ENCODE measurements at regions not wholly inside any gene's neighbourhood (a gene's known extent, or its start where the extent isn't known, plus 50 kb on each side); places are given as distances from the start of the nearest gene placed in this dataset.

- Histone ChIP-seq H3K9ac (ENCODE audit: low read length in 5 of 5) (no peak overlapping the region), H3K4me1 (ENCODE audit: control insufficient read depth in 5 of 5, insufficient read depth in 5 of 5, low read length in 5 of 5) (no peaks in the 10 kb centered on the region), H3K36me3 (ENCODE audit: control insufficient read depth in 5 of 5, insufficient read depth in 5 of 5, low read length in 5 of 5) (no peaks in the 10 kb centered on the region), H3K4me3 (ENCODE audit: low read depth in 1 of 5, low read length in 5 of 5) (no peak overlapping the region), H3K27ac (ENCODE audit: low read depth, low read length) (no peak overlapping the region), H3K9me3 (ENCODE audit: control insufficient read depth in 5 of 5, low read length in 5 of 5) (no peaks in the 10 kb centered on the region), H3K27me3 (ENCODE audit: control insufficient read depth in 5 of 5, insufficient read depth in 4 of 5, low read length in 5 of 5) (no peaks in the 10 kb centered on the region)
These were observed 1752.9 kb downstream of the MAT2B start for GRCh38 chr5:165258197-165258771.

GRCh38 chr5:165260426-165260825, 1755.0 kb downstream of the MAT2B start:
- Histone ChIP-seq H3K36me3 (ENCODE audit: control insufficient read depth in 5 of 5, insufficient read depth in 5 of 5, low read length in 5 of 5) (no peaks in the 10 kb centered on the region), H3K4me1 (ENCODE audit: control insufficient read depth in 5 of 5, insufficient read depth in 5 of 5, low read length in 5 of 5) (no peaks in the 10 kb centered on the region), H3K4me3 (ENCODE audit: low read depth in 1 of 5, low read length in 5 of 5) (no peak overlapping the region), H3K9me3 (ENCODE audit: control insufficient read depth in 5 of 5, low read length in 5 of 5) (no peaks in the 10 kb centered on the region), H3K27ac (ENCODE audit: low read depth, low read length) (no peak overlapping the region), H3K27me3 (ENCODE audit: control insufficient read depth in 5 of 5, insufficient read depth in 4 of 5, low read length in 5 of 5) (no peaks in the 10 kb centered on the region), H3K9ac (ENCODE audit: low read length in 5 of 5) (no peak overlapping the region)

DNA sequence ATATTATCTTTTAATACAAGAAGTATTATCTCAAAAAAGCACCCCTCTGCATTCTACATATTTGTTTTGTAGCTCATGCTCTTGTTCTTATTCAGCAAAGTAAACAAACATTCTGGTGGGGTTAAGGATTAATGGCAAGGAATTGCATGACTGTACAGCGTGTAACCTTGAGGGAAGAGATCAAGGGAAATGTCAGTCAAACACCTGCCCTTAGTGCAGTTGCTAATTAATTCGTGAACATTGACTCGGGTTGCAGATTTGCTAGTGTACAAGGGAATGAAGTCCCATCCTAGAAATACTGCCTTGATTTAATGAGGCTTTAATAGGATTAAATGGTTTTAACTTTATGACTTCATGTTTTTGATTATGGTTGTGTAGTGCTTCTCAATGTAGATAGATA, 1758.1 kb downstream of the MAT2B start:
- H3K36me3 ChIP-seq (ENCODE audit: control insufficient read depth in 5 of 5, insufficient read depth in 5 of 5, low read length in 5 of 5): no peaks in the 10 kb centered on the region
- H3K9ac ChIP-seq (ENCODE audit: low read length in 5 of 5): no peak overlapping the region
- no peaks in the 10 kb centered on the region for H3K9me3 ChIP-seq (ENCODE audit: control insufficient read depth in 5 of 5, low read length in 5 of 5)
- no peak overlapping the region for H3K27ac ChIP-seq (ENCODE audit: low read depth, low read length)
- H3K27me3 ChIP-seq (ENCODE audit: control insufficient read depth in 5 of 5, insufficient read depth in 4 of 5, low read length in 5 of 5): no peaks in the 10 kb centered on the region
- H3K4me3 ChIP-seq (ENCODE audit: low read depth in 1 of 5, low read length in 5 of 5): no peak overlapping the region
- no peaks in the 10 kb centered on the region for H3K4me1 ChIP-seq (ENCODE audit: control insufficient read depth in 5 of 5, insufficient read depth in 5 of 5, low read length in 5 of 5)

GRCh38 chr5:165266939-165267338, 1761.5 kb downstream of the MAT2B start:
- Histone ChIP-seq H3K4me3 (ENCODE audit: low read depth in 1 of 5, low read length in 5 of 5) (no peak overlapping the region), H3K36me3 (ENCODE audit: control insufficient read depth in 5 of 5, insufficient read depth in 5 of 5, low read length in 5 of 5) (no peaks in the 10 kb centered on the region), H3K4me1 (ENCODE audit: control insufficient read depth in 5 of 5, insufficient read depth in 5 of 5, low read length in 5 of 5) (peaks cover 0 to 11% (median 0%) of the 10 kb centered on the region in 5 donors), H3K9ac (ENCODE audit: low read length in 5 of 5) (no peak overlapping the region), H3K27me3 (ENCODE audit: control insufficient read depth in 5 of 5, insufficient read depth in 4 of 5, low read length in 5 of 5) (no peaks in the 10 kb centered on the region), H3K9me3 (ENCODE audit: control insufficient read depth in 5 of 5, low read length in 5 of 5) (no peaks in the 10 kb centered on the region), H3K27ac (ENCODE audit: low read depth, low read length) (no peak overlapping the region)

DNA sequence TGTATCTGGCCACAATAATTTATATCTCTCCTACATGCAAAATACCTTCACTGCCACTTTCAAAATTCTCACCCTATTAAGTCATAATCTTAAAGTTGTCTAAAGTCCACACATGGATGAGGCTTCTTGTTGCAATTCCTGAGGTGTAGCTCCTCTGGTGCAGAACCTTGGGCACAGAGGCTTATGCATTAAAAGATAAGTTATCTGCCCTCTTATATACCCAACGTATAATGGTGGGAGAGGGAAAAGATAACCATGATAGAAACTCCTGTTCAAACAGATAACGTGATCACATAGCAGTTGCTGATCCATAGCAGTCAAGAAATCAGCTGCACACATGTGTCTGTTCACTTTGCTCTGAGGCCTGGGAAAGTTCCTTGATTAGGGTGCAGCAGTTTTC, 1767.0 kb downstream of the MAT2B start:
- Histone ChIP-seq H3K4me3 (ENCODE audit: low read depth in 1 of 5, low read length in 5 of 5) (no peak overlapping the region), H3K4me1 (ENCODE audit: control insufficient read depth in 5 of 5, insufficient read depth in 5 of 5, low read length in 5 of 5) (peaks cover 0 to 11% (median 0%) of the 10 kb centered on the region in 5 donors), H3K36me3 (ENCODE audit: control insufficient read depth in 5 of 5, insufficient read depth in 5 of 5, low read length in 5 of 5) (no peaks in the 10 kb centered on the region), H3K9me3 (ENCODE audit: control insufficient read depth in 5 of 5, low read length in 5 of 5) (peaks cover 0 to 10% (median 0%) of the 10 kb centered on the region in 5 donors), H3K9ac (ENCODE audit: low read length in 5 of 5) (no peak overlapping the region), H3K27me3 (ENCODE audit: control insufficient read depth in 5 of 5, insufficient read depth in 4 of 5, low read length in 5 of 5) (no peaks in the 10 kb centered on the region), H3K27ac (ENCODE audit: low read depth, low read length) (no peak overlapping the region)

- Histone ChIP-seq H3K4me3 (ENCODE audit: low read depth in 1 of 5, low read length in 5 of 5) (no peak overlapping the region), H3K27me3 (ENCODE audit: control insufficient read depth in 5 of 5, insufficient read depth in 4 of 5, low read length in 5 of 5) (no peaks in the 10 kb centered on the region), H3K27ac (ENCODE audit: low read depth, low read length) (no peak overlapping the region), H3K9ac (ENCODE audit: low read length in 5 of 5) (no peak overlapping the region), H3K9me3 (ENCODE audit: control insufficient read depth in 5 of 5, low read length in 5 of 5) (peaks cover 0 to 10% (median 0%) of the 10 kb centered on the region in 5 donors), H3K36me3 (ENCODE audit: control insufficient read depth in 5 of 5, insufficient read depth in 5 of 5, low read length in 5 of 5) (no peaks in the 10 kb centered on the region), H3K4me1 (ENCODE audit: control insufficient read depth in 5 of 5, insufficient read depth in 5 of 5, low read length in 5 of 5) (no peaks in the 10 kb centered on the region)
These were observed 1772.2 kb downstream of the MAT2B start for GRCh38 chr5:165277661-165278060.

DNA sequence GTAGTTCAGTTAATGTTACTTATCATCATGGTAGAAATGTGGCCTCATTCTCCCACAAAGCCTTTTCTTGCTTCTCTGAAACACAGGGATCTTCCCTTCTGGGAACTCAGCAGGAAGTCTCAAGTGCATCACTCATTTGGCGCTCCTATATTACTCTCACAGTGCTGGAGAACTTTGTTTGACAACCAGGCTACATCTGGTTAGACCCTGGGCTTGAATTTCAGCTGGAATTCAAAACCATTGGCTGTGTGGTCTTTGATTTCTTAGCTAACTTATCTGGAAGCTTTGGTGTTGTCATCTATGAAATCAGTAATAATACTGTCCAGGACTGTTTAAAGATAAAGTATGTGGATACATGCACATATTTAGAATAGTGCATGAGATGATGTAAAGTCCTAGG, 1777.1 kb downstream of the MAT2B start:
- Histone ChIP-seq H3K9ac (ENCODE audit: low read length in 5 of 5) (no peak overlapping the region), H3K9me3 (ENCODE audit: control insufficient read depth in 5 of 5, low read length in 5 of 5) (no peaks in the 10 kb centered on the region), H3K4me1 (ENCODE audit: control insufficient read depth in 5 of 5, insufficient read depth in 5 of 5, low read length in 5 of 5) (no peaks in the 10 kb centered on the region), H3K27me3 (ENCODE audit: control insufficient read depth in 5 of 5, insufficient read depth in 4 of 5, low read length in 5 of 5) (no peaks in the 10 kb centered on the region), H3K27ac (ENCODE audit: low read depth, low read length) (no peak overlapping the region), H3K4me3 (ENCODE audit: low read depth in 1 of 5, low read length in 5 of 5) (no peak overlapping the region), H3K36me3 (ENCODE audit: control insufficient read depth in 5 of 5, insufficient read depth in 5 of 5, low read length in 5 of 5) (no peaks in the 10 kb centered on the region)

GRCh38 chr5:165286692-165287091, 1781.3 kb downstream of the MAT2B start:
- H3K27me3 ChIP-seq (ENCODE audit: control insufficient read depth in 5 of 5, insufficient read depth in 4 of 5, low read length in 5 of 5): no peaks in the 10 kb centered on the region
- no peak overlapping the region for H3K27ac ChIP-seq (ENCODE audit: low read depth, low read length)
- H3K4me1 ChIP-seq (ENCODE audit: control insufficient read depth in 5 of 5, insufficient read depth in 5 of 5, low read length in 5 of 5): no peaks in the 10 kb centered on the region
- H3K9me3 ChIP-seq (ENCODE audit: control insufficient read depth in 5 of 5, low read length in 5 of 5): no peaks in the 10 kb centered on the region
- H3K36me3 ChIP-seq (ENCODE audit: control insufficient read depth in 5 of 5, insufficient read depth in 5 of 5, low read length in 5 of 5): no peaks in the 10 kb centered on the region
- H3K4me3 ChIP-seq (ENCODE audit: low read depth in 1 of 5, low read length in 5 of 5): no peak overlapping the region
- no peak overlapping the region for H3K9ac ChIP-seq (ENCODE audit: low read length in 5 of 5)

- Histone ChIP-seq H3K4me1 (ENCODE audit: control insufficient read depth in 5 of 5, insufficient read depth in 5 of 5, low read length in 5 of 5) (no peaks in the 10 kb centered on the region), H3K9ac (ENCODE audit: low read length in 5 of 5) (no peak overlapping the region), H3K27me3 (ENCODE audit: control insufficient read depth in 5 of 5, insufficient read depth in 4 of 5, low read length in 5 of 5) (no peaks in the 10 kb centered on the region), H3K4me3 (ENCODE audit: low read depth in 1 of 5, low read length in 5 of 5) (no peak overlapping the region), H3K9me3 (ENCODE audit: control insufficient read depth in 5 of 5, low read length in 5 of 5) (no peaks in the 10 kb centered on the region), H3K36me3 (ENCODE audit: control insufficient read depth in 5 of 5, insufficient read depth in 5 of 5, low read length in 5 of 5) (no peaks in the 10 kb centered on the region), H3K27ac (ENCODE audit: low read depth, low read length) (no peak overlapping the region)
These were observed 1785.1 kb downstream of the MAT2B start for GRCh38 chr5:165290535-165290934.

GRCh38 chr5:165296401-165297130, 1791.1 kb downstream of the MAT2B start:
- no peak overlapping the region for H3K27ac ChIP-seq (ENCODE audit: low read depth, low read length)
- H3K27me3 ChIP-seq (ENCODE audit: control insufficient read depth in 5 of 5, insufficient read depth in 4 of 5, low read length in 5 of 5): no peaks in the 10 kb centered on the region
- H3K4me1 ChIP-seq (ENCODE audit: control insufficient read depth in 5 of 5, insufficient read depth in 5 of 5, low read length in 5 of 5): no peaks in the 10 kb centered on the region
- no peak overlapping the region for H3K4me3 ChIP-seq (ENCODE audit: low read depth in 1 of 5, low read length in 5 of 5)
- H3K9me3 ChIP-seq (ENCODE audit: control insufficient read depth in 5 of 5, low read length in 5 of 5): no peaks in the 10 kb centered on the region
- no peaks in the 10 kb centered on the region for H3K36me3 ChIP-seq (ENCODE audit: control insufficient read depth in 5 of 5, insufficient read depth in 5 of 5, low read length in 5 of 5)
- H3K9ac ChIP-seq (ENCODE audit: low read length in 5 of 5): no peak overlapping the region

All from subcutaneous abdominal adipose tissue (tissue), 5 donors.